ENCODE measurements at regions not wholly inside any gene's neighbourhood (a gene's known extent, or its start where the extent isn't known, plus 50 kb on each side); places are given as distances from the start of the nearest gene placed in this dataset.
"Not testable (repeated sequence)": the region's sequence is repeated elsewhere in the genome, so short reads cannot be mapped to it uniquely, and the experiment has no call there.

GRCh38 chr11:26882363-26882880 is 111.5 kb upstream of the FIBIN start:
- H4K20me1 ChIP-seq (ENCODE audit: insufficient read depth, low read length); CTCF ChIA-PET (ENCODE audit: low intra/inter-chr PET ratio, low total read pairs); H3K4me3 ChIP-seq (replicated peaks in 1 of 3; ENCODE audit: insufficient read depth in 1 of 3, low read depth in 2 of 3, low read length in 3 of 3); POLR2A ChIA-PET; H3K9me3 ChIP-seq (ENCODE audit: low read length); H2AFZ ChIP-seq (ENCODE audit: low read length); H3K36me3 ChIP-seq (replicated peaks in 1 of 2; ENCODE audit: control insufficient read depth in 1 of 2, insufficient read depth in 2 of 2, low read length in 2 of 2); H3K4me1 ChIP-seq (ENCODE audit: insufficient read depth, low read length); DNase-seq (ENCODE audit: low spot score); intact Hi-C loops (cut with micrococcal nuclease; ENCODE audit: unreplicated experiment); H3K27ac ChIP-seq (ENCODE audit: extremely low read length, insufficient read depth, low read length); H3K9ac ChIP-seq (ENCODE audit: insufficient read depth, low read depth, low read length); H3K27me3 ChIP-seq (ENCODE audit: control insufficient read depth in 1 of 2, insufficient read depth in 2 of 2, low read length in 2 of 2); H3K4me2 ChIP-seq (ENCODE audit: low read depth, low read length); ATAC-seq; H3K79me2 ChIP-seq (ENCODE audit: insufficient read depth, low read length); FAIRE-seq; in situ Hi-C loops (cut with HindIII; ENCODE audit: extremely low pct_ligation_motif_present, low pct_unique_long_range_greater_than_20kb); BruUV-seq (replicated peaks): not testable (repeated sequence)
- WGBS (ENCODE audit: low lambda C conversion rate) = 0% methylated on average over 2 of the region's 4 CpGs
- 0 out of 2 replicates have a peak, but pooled peaks have one; percentile 10 for TF ChIP-seq ZNF7 (CRISPR knock-in tag; IDR thresholded peaks at IDR 0.05)

- Histone ChIP-seq H3K9me3 (ENCODE audit: low read length) (no peaks in the 10 kb centered on the region), H2AFZ (ENCODE audit: low read length) (no peak overlapping the region), H3K4me2 (ENCODE audit: low read depth, low read length) (no peak overlapping the region), H3K9ac (ENCODE audit: insufficient read depth, low read depth, low read length) (no peak overlapping the region), H3K27ac (ENCODE audit: extremely low read length, insufficient read depth, low read length) (no peak overlapping the region), H3K27me3 (ENCODE audit: control insufficient read depth in 1 of 2, insufficient read depth in 2 of 2, low read length in 2 of 2) (no peaks in the 10 kb centered on the region), H3K4me1 (ENCODE audit: insufficient read depth, low read length) (no peaks in the 10 kb centered on the region), H3K79me2 (ENCODE audit: insufficient read depth, low read length) (no peaks in the 10 kb centered on the region), H3K36me3 (replicated peaks in 1 of 2; ENCODE audit: control insufficient read depth in 1 of 2, insufficient read depth in 2 of 2, low read length in 2 of 2) (no peaks in the 10 kb centered on the region), H4K20me1 (ENCODE audit: insufficient read depth, low read length) (no peaks in the 10 kb centered on the region), H3K4me3 (replicated peaks in 1 of 3; ENCODE audit: insufficient read depth in 1 of 3, low read depth in 2 of 3, low read length in 3 of 3) (no peak overlapping the region)
- 2% methylated on average over 2 of the region's 2 CpGs for WGBS (ENCODE audit: low lambda C conversion rate)
- no peak for DNase-seq (ENCODE audit: low spot score)
- ATAC-seq = no peak
- CTCF ChIA-PET (ENCODE audit: low intra/inter-chr PET ratio, low total read pairs) = no interaction called here
- no peak for FAIRE-seq
- POLR2A ChIA-PET = no interaction called here
- in situ Hi-C loops (cut with HindIII; ENCODE audit: extremely low pct_ligation_motif_present, low pct_unique_long_range_greater_than_20kb) = no loop called here
- intact Hi-C loops (cut with micrococcal nuclease; ENCODE audit: unreplicated experiment) = no loop called here
- no TSS peak for BruUV-seq (replicated peaks)
- TF ChIP-seq ZNF407 (CRISPR knock-in tag; IDR thresholded peaks at IDR 0.05; ENCODE audit: not compliant biosample characterization) = no peak
- no peak for TF ChIP-seq ZNF232 (CRISPR knock-in tag; IDR thresholded peaks at IDR 0.05; ENCODE audit: borderline replicate concordance)
- TF ChIP-seq ZNF207 (IDR thresholded peaks at IDR 0.05; ENCODE audit: borderline replicate concordance) = no peak
- no peak for TF ChIP-seq ETV5 (CRISPR knock-in tag; IDR thresholded peaks at IDR 0.05; ENCODE audit: borderline replicate concordance)
- TF ChIP-seq HINFP (CRISPR knock-in tag; IDR thresholded peaks at IDR 0.05; ENCODE audit: low read depth) = no peak
Observed at GRCh38 chr11:26891501-26891900, 102.4 kb upstream of the FIBIN start.

Measured in HepG2 (cell line).